GM04504 (cell line): ENCODE measurements at regions not wholly inside any gene's neighbourhood (a gene's known extent, or its start where the extent isn't known, plus 50 kb on each side); places are given as distances from the start of the nearest gene placed in this dataset.
"Not testable (repeated sequence)": the region's sequence is repeated elsewhere in the genome, so short reads cannot be mapped to it uniquely, and the experiment has no call there.

ENCODE experiments used
- DNase-seq: peaks from one replicate; pipeline ENCODE4 v3.0.0-alpha.2; 2012; ENCODE audit warnings: low read depth

DNA sequence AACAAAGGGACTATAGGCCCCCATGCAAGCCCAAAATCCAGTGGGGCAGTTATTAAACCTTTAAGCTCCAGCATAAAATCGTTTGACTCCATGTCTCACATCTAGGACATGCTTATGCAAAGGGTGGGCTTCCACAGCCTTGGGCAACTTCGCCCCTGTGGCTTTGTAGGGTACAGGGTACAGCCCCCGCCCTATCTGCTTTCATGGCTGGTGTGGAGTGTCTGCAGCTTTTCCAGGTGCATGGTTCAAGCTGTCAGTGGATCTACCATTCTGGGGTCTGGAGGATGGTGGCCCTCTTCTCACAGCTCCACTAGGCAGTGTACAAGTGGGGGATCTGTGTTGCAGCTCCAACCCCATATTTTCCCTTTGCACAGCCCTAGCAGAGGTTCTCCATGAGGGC lies 559.8 kb upstream of the TECRL start:
- no peak for DNase-seq

DNA sequence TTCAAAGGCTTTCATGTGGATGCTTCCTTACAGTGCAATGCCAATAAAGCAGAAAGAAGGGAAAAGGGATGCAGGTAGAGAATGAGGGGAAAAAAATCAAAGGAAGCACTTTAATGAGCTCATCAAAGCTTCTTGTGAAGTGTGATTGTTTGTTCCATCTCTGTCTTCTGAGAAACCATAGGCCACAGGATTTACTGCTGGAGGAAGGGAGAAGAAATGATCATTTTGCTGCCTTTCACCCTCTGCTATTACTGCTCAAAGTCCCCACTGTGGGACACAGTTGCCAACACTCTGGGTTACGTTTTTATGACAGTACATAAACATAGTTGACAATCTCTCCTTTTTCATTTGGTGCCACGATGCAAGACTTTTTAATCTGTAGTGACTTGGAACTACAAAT lies 558.0 kb upstream of the TECRL start:
- no peak for DNase-seq

DNA sequence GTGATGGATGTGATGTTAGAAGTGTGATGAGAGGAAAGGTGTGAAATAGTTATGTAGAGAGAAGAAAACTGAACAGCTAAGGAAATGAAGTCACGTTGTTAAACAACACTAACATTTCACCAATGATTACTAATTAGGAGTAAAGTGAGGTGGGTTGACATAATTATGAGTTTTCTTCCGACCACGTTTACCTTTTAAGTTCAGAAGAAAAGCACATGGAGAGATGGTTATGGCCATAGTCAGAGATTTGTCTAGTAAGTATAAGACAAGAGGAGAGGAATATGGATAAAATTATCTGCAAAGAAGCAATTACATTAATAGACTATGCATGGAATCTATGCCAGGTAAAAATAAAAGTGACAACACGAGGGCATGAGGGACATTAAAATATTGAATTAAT lies 551.3 kb upstream of the TECRL start:
- no peak for DNase-seq

DNA sequence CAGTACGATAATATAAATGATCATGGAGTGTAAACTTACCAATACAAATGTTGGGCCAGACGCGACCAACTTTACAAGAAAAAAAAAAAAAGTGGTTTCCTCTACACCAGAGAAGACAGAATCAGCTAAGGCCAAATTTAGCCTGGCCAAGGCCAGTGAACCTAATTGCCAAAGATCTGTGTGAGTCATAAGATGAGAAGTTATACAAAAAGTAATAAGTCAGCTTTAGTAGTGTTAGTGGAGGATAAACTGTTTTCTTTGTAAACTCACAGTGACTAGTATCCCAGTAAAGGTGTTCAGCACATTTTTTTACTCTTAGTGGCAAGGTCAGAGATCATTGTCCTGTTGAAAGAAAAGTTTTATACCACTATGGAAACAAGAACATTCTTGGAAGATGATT lies 531.4 kb upstream of the TECRL start:
- no peak for DNase-seq

DNA sequence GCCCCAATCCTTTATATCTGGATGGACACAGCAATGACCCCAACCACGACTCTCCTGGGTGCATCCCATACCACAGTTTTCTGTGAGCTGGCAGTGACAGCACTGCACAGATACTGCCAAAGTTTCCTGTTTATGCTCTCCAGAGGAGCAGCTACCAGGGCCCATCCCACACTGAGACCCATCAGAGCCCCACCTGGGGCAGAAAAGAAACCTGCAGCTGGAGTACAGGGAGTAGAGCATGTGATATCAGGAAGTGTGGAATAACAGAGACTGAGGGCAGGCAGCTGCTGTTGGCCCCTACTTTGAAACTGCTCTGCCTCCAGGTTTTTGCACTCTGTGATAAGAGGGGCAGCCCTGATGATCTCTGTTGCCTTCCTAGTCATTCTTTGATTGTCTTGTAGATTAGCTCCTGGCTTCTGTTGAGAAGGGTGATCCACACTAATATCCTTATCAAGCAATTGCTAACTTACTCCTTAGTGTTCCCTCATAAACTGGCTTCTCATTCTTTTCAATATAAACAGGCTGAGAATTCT lies 526.3 kb upstream of the TECRL start:
- no peak for DNase-seq

DNA sequence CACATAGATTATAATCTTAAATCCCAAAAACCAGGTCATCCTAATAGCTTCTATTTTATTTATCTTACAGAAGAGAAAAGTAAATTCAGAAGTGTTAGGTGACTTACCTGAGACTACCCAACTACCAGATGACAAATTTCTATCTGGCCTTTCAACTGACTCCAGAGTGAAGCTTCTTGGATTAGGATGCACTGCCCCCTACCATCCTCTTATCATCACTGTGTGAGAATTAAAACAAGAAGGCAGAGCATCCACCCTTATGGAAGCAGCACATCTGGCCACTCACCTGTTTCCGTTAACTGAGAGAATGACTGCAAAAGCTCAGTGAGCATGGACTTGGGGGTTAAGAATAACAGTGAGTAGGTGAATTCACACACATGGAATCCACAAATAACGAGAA lies 502.6 kb upstream of the TECRL start:
- DNase-seq, result no peak

DNA sequence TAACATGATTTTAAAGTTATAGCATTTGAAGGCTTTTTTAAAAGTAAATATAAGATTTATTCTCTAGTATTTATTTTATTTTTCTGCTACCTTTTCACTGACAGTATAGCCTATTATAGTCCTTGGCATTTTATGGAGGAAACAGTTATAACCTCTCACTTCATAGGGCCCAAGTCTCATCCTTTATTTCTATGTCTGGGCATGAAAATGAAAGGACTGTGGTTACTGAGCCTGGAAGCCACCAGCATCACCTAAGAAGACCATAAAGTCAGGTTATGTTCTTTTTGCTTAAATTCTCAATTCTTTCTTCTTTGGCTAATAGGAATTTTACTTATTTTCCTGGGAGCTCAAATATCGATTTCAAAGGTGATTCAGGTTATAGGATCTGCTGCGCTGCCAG lies 494.7 kb upstream of the TECRL start:
- no peak for DNase-seq

DNA sequence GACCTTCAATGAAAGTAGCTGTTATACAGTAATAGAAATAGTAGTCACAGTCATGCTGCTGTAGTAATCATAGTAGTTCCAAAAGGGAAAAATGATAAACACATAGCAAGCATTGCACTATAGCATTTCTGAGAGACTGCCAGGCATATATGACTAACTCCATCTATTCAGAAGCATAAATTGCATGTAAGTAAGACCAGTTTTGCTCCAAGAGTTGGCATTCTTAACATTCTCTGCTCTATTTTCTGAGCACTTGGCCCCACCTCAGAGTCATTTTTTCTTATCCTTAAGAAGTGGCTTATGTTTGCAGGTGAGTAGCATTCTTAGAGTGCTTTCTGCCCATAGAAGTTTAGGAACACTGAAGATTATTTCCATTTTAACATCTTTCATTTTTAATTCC lies 490.3 kb upstream of the TECRL start:
- no peak for DNase-seq

DNA sequence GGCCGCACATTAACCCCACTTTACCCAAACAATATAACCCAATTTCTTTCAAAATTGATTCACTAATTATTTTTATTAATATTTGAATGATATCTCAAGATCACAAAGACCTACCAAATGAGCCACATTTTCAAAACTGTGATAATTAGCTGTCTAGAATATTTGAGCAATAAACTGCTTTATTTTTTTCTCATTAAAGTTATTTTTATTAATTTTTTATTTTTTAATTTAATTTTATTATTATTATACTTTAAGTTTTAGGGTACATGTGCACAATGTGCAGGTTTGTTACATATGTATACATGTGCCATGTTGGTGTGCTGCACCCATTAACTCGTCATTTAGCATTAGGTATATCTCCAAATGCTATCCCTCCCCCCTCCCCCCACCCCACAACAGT lies 489.8 kb upstream of the TECRL start:
- DNase-seq, result not testable (repeated sequence)

DNA sequence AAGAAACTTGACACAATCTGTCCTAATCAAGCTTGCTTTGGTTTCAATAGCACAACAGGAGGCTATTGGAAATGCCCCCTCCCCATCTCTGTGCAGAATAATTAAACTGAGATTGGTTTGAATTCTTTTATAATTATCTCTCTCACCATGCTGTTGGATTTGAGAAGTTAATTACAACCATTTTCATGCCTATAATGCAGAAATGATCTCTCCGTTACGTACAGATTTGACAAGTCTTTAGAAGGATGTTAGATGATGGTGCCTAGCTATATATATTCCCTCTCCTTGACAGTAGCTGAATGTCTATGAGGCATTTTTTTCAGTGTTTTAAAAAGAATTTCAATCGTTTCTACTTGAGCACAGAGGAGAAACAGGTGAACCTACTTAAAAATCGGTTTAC lies 488.4 kb upstream of the TECRL start:
- DNase-seq, result no peak

DNA sequence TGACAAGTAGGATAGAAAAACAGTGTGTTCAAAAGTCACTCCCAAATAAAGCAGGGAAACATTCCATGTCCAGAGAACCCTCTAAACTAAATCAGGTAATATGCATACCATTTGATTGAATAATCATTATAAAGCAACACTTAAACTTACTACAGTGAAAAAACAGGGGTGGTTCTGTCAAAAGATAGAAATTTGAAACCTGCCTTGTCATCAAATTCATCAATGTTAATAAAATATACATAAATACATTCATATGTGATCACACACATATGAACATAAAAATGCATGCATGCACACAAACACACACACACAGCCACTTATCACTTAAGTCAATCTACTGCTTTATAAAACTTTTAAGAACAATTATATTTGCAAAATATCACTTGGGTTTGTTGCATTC lies 485.8 kb upstream of the TECRL start:
- DNase-seq, result no peak

DNA sequence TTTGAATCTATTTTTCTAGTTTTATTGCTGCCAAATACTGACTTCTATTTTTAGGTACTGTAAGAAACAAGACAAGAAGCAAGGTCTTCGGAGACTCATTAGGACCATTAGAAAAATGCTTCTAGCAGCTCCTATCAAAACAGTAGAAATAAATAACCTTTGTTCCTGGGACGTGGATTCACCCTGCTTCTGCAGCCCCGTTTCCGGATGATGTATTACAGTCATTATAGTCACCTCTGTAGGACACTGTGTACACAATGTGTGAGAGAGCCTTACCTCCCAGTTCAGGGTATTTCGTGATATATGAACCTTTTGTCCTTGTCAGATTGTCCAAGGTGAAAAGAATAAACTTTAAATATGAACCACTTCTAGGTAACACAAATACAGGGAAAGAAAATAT lies 484.0 kb upstream of the TECRL start:
- no peak for DNase-seq

DNA sequence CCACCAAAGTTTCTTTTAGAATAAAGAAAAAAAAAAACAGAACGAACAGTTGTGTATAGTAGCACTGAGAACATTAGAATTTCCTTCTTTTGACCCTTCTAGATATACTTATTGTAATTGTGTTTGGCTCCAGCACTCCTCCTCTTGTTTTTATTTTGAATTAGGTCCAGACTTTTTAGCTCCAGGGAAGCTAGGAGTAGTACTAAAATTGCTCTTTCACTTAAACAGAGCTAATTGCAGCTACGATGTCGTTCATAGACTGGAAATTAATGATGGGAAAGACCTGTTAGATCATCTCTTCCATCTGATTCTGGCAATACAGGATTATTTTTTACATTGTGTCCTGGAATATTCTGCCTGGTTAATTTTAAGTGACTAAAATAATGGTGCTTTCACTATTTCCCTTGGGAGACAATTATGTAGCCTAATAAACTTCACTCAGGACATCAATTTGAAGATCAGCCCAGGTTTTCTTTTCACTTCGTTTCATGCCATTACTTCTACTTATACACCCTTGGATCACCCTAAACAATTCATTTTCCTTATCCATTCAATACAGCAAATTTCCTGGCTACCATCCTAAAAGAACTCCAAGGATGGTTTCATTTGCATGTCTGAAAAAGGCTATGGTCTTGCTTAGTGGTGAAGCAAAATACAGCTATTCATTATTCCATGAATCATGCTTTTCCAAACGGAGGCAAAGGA lies 480.8 kb upstream of the TECRL start:
- DNase-seq, result no peak

DNA sequence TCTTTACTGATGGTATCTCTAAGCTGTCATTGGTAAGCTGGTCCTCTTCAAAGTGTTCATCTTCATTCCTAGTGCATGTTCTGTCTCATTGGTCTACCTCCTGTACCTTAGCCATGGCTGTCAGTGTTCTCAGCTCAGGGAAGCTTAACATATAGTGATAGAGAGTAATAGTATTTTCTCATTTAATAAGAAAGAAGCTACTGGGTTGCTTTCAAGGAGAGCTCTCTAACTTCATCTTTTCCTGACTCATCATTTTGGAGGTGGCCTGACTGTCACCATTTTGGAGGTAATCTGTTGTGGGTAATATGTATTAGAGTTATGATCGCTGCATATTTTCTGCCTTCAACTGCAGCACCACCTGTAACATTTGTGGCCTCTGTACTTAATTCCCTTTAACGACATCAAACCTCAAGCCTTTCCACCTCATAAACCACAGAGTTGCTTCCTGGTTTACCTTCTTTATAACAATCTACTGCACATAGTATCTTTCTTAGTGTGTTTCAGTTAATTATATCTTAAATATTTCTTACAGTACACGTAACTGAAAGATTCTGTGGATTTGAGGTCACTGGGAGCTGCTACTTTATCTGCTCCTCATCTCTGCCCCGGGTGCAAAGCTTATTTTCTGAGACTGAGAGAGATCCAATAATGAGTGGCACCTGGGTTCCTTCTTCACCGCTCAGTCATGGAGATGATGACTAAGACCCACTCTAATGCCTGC lies 474.0 kb upstream of the TECRL start:
- DNase-seq, result no peak

DNA sequence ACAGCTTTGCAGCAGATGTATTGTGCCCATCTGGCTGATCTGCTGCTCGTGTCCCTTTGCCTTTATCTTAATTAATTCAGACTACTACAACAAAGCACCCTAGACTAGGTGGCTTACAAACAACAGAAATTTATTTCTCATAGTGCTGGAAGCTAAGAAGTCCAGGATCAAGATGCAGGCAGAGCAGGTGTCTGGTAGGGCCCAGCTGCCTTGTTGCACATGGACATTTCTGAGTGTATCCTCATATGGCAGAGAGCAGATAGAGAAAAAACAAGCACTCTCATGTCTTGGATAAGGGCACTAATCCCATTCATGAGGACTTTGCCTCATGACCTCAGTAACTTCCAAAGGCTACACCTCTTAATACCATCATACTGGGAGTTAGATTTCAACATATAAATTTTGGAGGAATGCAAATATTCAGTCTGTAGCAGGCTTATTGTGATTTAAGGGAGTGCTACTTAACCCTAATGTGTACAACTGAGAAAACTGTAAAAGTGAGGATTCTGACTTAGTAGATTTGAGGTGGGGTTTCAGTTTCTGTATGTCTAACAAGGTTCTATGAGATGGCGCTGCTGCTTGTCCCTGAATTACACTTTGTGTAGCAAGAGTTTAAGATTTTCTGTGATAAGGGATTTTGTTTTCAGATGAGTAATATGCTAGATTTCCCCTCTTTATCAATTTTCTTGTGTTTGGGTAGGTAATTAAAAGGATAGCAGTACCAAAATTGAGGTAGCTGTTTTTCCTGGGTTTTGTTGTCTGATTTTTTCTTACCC lies 473.2 kb upstream of the TECRL start:
- no peak for DNase-seq

DNA sequence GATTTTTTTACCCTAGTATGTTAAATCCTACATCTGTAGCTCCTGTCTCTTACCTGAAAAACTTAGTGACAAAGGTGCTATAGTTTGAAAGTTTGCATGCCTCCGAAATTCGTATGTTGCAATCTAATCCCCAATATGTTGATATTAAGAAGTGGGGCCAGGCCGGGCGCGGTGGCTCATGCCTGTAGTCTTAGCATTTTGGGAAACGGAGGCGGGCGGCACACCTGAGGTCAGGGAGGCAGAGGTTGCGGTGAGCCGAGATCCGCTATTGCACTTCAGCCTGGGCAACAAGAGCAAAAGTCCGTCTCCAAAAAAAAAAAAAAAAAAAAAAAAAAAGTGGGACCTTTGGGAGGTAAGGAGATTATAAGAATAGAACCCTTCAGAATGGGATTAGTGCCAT lies 471.3 kb upstream of the TECRL start:
- no peak for DNase-seq

DNA sequence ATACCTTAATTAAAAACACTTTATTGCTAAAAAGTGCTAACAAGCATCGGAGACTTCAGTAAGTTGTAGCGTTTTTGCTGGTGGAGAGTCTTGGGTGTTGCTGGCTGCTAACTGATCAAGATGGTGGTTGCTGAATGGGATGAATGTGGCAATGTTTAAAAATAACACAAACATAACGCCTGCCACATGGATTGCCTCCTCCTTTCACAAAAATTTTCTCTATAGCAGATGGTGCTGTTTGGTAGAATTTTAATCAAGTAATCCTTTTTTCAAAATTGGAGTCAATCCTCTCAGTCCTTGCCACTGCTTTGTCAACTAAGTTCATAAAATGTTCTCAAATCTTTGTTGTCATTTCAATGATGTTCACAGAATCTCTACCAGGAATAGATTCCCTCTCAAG lies 466.8 kb upstream of the TECRL start:
- DNase-seq, result no peak

DNA sequence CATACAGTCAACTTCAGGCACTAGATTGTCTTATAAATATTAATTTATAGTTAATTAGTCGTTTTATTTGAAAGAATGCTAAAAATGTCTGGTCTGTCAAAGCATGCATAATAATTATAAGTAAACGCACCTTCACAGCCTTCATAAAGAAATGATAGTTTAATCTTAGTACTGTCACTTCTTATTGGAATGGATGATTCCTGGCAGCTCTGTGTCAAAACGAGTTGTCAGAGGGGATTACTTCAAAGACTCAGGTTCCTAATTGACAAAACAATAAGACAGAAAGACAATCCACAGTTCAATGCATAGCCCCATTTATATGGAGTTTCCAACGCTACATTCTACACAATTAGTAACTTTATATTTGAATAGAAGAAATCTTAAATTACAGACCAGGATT lies 461.3 kb upstream of the TECRL start:
- DNase-seq, result no peak

DNA sequence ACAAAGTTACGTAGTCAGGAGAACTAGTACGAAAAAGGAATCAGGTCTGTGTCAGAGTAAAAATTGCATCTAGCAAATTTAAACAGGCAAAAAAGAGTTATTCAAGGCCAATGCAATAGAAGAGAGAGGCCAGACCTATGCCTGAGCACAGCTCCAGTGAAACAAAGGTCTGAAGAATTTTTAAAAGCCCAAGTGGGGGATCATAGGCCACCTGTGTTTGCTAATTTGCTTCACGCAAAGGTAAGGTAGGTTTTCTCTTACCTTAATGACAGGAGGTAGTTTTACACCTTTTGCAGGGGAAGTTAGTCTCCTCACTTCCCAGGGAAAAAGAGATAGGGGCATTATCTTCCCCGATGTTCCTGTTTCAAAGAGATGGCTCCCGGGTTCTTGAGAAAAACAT lies 448.6 kb upstream of the TECRL start:
- DNase-seq, result no peak

DNA sequence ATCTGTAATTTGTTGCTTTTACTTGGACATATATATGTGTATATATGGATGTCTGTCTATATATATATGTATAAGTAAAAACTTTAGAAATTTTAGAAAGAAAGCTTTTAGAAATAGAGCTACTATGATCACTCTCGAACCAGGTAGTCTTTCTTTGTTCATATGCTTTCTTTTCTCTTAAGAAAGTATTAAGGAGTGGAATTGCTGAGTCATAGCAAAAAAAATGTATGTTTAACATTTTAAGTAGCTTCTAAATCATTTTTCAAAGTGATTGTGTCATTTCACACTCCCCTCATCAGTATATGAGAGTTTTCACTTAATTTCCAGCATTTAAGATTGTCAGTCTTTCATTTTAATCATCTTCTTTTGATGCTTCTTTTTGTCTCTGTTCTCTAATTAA lies 447.9 kb upstream of the TECRL start:
- DNase-seq, result no peak

DNA sequence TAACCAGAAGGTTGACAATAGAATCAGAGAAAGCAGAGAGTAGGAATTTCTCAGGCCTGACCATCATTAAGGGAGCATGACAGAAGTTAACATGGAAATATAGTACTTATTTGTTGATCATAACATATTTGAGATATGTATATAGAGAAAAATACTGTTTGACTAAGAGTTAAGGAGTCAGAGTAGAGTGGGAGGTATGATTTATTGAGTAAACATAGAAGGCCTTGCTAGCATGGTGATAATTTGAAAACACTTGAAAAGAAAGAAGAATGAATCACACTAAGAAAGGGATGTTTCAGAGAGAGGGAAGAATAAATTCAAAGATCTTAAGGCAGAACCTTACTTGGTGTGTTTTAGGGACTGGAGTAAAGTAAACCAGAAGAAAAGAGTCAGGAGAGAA lies 437.2 kb upstream of the TECRL start:
- no peak for DNase-seq

DNA sequence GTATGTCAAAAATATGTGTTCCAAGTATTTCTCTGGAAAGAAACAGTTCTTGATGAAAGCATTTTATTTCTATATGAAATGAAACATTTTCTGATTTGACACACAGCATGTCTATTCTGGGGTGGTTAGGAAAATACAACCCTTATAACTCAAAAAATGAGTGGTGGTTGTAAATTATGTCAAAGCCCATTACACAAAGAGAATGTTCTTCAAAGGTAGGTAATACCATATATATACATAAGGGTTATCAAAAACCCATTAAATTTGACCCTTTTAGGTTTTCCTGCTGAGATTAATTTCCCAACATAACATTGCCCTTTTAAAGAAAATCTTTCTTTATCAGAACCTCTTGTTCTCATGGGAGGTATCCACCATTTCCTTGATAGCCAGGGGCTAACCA lies 420.5 kb upstream of the TECRL start:
- no peak for DNase-seq

DNA sequence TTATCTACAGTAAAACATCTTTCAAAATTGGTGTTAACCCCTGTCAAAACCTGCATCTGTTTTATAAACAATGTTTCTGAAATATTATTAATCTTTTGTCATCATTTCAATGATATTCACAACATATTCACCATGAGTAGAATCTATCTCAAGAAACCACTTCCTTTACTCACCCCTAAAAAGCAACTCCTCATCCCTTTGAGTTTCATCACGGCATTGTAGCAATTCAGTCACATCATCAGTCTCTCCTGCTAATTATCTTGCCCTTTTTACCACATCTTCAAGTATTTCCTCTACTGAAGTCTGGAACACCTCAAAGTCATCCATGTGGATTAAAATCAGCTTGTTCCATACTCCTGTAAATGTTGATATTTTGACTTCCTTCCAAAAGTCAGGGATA lies 415.3 kb upstream of the TECRL start:
- DNase-seq, result no peak
